ENCODE measurements at regions not wholly inside any gene's neighbourhood (a gene's known extent, or its start where the extent isn't known, plus 50 kb on each side); places are given as distances from the start of the nearest gene placed in this dataset.

GRCh38 chrX:63993936-63994335 lies 208.9 kb upstream of the ARHGEF9 start:
- DNase-seq: no peak

GRCh38 chrX:63985906-63986305 lies 200.9 kb upstream of the ARHGEF9 start:
- no peak for DNase-seq

- no peak for DNase-seq
These were observed 194.5 kb upstream of the ARHGEF9 start for GRCh38 chrX:63979480-63979879.

GRCh38 chrX:63967551-63967950 lies 182.5 kb upstream of the ARHGEF9 start:
- DNase-seq: no peak

GRCh38 chrX:63963095-63963784 lies 178.2 kb upstream of the ARHGEF9 start:
- DNase-seq: no peak

GRCh38 chrX:63961964-63962363 lies 176.9 kb upstream of the ARHGEF9 start:
- DNase-seq: no peak

GRCh38 chrX:63959975-63960374 lies 175.0 kb upstream of the ARHGEF9 start:
- DNase-seq: no peak

GRCh38 chrX:63958134-63958865 lies 173.3 kb upstream of the ARHGEF9 start:
- no peak for DNase-seq

GRCh38 chrX:63935835-63936234 lies 150.8 kb upstream of the ARHGEF9 start:
- no peak for DNase-seq

GRCh38 chrX:63934791-63935190 lies 149.8 kb upstream of the ARHGEF9 start:
- no peak for DNase-seq

GRCh38 chrX:63934160-63934559 lies 149.1 kb upstream of the ARHGEF9 start:
- no peak for DNase-seq

- DNase-seq: no peak
These were observed 147.9 kb upstream of the ARHGEF9 start for GRCh38 chrX:63932907-63933306.

GRCh38 chrX:63932006-63932405 lies 147.0 kb upstream of the ARHGEF9 start:
- DNase-seq: peak in 1 of 2 experiments; percentile 11

- DNase-seq: peak in 1 of 2 experiments; percentile 37
These were observed 145.1 kb upstream of the ARHGEF9 start for GRCh38 chrX:63930140-63930539.

GRCh38 chrX:63929608-63930007 lies 144.6 kb upstream of the ARHGEF9 start:
- DNase-seq: no peak

GRCh38 chrX:63927848-63928247 lies 142.8 kb upstream of the ARHGEF9 start:
- DNase-seq: no peak

GRCh38 chrX:63922221-63922620 lies 137.2 kb upstream of the ARHGEF9 start:
- no peak for DNase-seq

GRCh38 chrX:63920875-63921274 lies 135.9 kb upstream of the ARHGEF9 start:
- no peak for DNase-seq

GRCh38 chrX:63919081-63919480 lies 134.1 kb upstream of the ARHGEF9 start:
- DNase-seq: no peak

- peak; percentile 82 to 83 for DNase-seq
These were observed 133.6 kb upstream of the ARHGEF9 start for GRCh38 chrX:63918611-63919010.

GRCh38 chrX:63917296-63917695 lies 132.3 kb upstream of the ARHGEF9 start:
- DNase-seq: no peak

- no peak for DNase-seq
These were observed 128.7 kb upstream of the ARHGEF9 start for GRCh38 chrX:63913719-63914118.

GRCh38 chrX:63889001-63889400 lies 104.0 kb upstream of the ARHGEF9 start:
- no peak for DNase-seq

All from NCI-H524 (cell line).